ENCODE measurements at regions not wholly inside any gene's neighbourhood (a gene's known extent, or its start where the extent isn't known, plus 50 kb on each side); places are given as distances from the start of the nearest gene placed in this dataset.
"Not testable (repeated sequence)": the region's sequence is repeated elsewhere in the genome, so short reads cannot be mapped to it uniquely, and the experiment has no call there.

GRCh38 chr18:57954935-57955334 is 89.1 kb upstream of the NEDD4L start:
- DNase-seq (ENCODE audit: low spot score) = peak; percentile 13

DNA sequence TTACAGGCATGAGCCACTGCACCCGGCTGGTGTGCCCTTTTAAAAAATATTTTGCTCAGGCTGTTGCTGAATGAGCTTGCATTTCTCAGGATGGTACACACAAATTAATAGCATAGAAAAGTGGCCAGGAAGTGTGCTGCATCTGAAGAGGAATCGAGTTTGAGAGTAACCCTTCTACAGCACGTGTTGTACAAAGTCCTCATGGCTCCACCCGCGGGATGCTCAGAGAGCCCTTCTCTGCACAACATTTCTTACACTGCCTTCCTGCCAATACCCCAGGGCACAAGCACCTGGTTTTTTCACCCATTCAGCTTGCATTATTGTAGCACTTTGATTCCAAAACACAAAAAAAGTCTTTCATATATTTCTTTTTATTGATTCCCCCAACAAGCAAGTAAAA is 90.1 kb upstream of the NEDD4L start:
- DNase-seq (ENCODE audit: low spot score) = no peak

DNA sequence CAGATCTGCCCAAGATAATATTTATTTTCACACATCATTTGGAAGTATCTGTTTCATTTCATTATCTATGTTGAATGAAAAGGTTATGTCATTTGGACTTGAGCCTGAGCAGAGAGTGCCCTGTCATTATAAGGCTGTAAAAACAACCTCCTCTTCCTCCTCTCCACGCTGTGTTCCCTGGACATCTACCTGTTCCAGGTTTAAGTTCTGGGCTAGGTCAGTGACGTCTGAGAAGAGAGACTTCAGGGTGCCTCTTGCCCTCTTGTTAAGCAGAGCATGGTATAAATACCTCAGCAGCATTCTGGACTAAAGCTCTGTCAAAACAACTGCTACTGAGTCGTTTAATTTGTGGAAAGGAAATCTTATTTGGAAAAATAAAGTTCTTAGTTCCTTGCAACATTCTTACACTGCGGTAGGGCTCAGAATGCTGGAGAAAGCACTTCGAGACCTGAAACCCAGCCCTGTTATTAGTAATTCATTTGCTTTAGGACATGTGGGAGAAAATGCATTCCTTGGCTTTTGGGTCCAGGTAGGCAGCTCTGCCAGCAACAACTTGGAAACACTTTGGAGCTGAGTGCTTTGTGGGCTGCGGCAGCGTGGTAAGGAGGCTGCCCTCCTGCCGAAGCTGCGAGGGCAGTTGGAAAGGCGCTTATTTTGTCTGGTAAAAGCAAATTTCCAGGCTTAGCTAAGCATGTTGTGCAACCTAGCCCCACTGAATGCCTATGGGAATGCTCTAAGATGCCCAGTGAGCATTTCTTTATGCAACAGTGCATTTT is 91.8 kb upstream of the NEDD4L start:
- DNase-seq (ENCODE audit: low spot score) = no peak

- no peak for DNase-seq (ENCODE audit: low spot score)
Measured at GRCh38 chr18:57951117-57951796, 92.8 kb upstream of the NEDD4L start.

DNA sequence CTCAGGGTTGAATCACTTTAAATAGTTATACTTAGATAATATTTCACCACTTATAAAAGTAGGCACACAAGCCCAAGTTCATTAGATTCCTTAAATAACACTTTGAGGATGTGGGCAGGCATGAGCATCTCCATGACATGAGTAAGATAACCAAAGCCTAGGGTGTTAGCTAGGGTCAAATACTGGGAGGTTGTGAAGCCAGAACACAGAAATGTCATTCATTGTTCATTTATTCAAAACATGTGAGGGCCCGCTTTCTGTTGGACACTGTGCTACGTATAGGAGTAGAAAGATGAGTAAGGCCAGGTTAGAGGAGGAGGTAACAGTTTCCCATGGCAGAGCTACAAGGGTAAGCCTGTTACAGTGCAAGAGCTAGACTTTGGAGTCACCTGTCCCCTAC is 93.5 kb upstream of the NEDD4L start:
- no peak for DNase-seq (ENCODE audit: low spot score)

DNA sequence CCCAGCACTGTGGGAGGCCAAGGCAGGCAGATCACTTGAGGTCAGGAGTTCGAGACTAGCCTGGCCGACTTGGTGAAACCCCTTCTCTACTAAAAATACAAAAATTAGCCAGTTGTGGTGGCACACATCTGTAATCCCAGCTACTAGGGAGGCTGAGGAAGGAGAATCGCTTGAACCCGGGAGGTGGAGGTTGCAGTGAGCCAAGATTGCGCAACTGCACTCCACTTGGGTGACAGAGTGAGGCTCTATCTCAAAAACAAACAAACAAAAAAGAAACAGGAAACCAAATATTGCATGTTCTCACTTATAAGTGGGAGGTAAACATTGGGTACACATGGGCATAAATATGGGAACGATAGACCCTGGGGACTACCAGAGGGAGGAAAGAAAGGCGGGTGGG is 94.7 kb upstream of the NEDD4L start:
- DNase-seq (ENCODE audit: low spot score) = not testable (repeated sequence)

GRCh38 chr18:57947117-57947516 is 96.9 kb upstream of the NEDD4L start:
- DNase-seq (ENCODE audit: low spot score) = peak; percentile 1

DNA sequence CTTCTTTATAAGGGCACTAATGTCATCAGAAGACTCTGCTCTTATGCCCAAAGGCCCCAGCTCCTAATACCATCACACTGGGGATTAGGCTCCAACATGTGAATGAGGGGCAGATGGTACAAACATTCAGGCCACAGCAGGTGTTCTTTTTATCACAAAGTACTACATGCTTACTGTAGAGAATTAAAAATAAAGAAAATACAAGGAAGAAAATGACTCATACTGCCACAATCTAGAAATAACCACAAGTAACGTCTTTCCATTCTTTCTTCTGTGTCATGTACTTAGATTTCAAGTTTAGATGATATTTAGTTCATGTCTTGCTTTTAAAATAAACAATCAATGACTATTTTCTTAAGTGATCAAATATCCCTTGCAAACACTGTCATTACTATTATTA is 100.3 kb upstream of the NEDD4L start:
- no peak for DNase-seq (ENCODE audit: low spot score)

- DNase-seq (ENCODE audit: low spot score) = no peak
Measured at GRCh38 chr18:57942493-57942892, 101.5 kb upstream of the NEDD4L start.

GRCh38 chr18:57941841-57942489 is 102.1 kb upstream of the NEDD4L start:
- no peak for DNase-seq (ENCODE audit: low spot score)

DNA sequence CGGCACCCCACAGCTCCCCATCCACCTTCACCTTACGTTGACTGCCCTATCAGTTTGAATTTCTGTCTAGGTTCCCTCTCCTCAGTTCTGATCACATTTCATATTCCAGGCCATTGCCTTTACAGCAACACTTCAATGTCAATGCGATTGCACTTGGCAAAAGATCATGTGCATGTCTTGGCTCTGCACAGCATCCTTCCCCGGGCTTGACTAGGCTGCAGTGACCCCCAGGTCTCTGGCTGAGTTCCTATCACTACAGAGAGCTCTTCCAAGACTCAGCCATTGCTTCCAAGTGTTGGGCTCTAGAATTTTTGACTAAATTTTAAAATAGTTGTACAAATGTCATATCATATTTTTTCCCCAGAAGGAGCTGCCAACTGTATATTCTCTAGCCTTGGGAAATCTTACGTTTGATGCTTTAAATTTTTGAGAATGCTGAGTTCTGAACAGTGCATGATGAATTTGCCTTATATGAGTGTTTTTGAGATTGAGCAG is 103.8 kb upstream of the NEDD4L start:
- peak; percentile 15 for DNase-seq (ENCODE audit: low spot score)

- not testable (repeated sequence) for DNase-seq (ENCODE audit: low spot score)
Measured at GRCh38 chr18:57934375-57934774, 109.7 kb upstream of the NEDD4L start.

- no peak for DNase-seq (ENCODE audit: low spot score)
Measured at GRCh38 chr18:57931038-57931437, 113.0 kb upstream of the NEDD4L start.

- DNase-seq (ENCODE audit: low spot score) = no peak
Measured at GRCh38 chr18:57930476-57930875, 113.5 kb upstream of the NEDD4L start.

- no peak for DNase-seq (ENCODE audit: low spot score)
Measured at GRCh38 chr18:57929922-57930321, 114.1 kb upstream of the NEDD4L start.

DNA sequence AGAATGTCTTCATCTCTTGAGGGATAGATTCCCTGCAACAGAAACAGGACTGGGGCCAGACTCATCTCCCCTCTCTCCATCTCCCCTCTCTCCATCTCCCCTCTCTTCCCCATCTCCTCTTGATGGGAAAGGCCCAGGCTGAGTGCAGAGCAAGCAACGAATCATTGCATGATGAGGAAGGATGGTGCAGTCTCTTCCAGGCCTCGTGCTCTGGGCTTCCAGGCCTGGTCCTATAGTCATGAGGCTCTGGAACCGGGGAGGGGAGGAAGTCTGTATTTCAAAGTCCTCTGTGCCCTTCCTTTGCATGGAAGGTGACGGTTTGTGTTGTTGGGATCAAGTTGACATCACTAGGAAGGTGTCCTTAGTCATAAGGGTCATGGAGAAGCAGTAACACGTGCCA is 115.6 kb upstream of the NEDD4L start:
- DNase-seq (ENCODE audit: low spot score) = no peak

DNA sequence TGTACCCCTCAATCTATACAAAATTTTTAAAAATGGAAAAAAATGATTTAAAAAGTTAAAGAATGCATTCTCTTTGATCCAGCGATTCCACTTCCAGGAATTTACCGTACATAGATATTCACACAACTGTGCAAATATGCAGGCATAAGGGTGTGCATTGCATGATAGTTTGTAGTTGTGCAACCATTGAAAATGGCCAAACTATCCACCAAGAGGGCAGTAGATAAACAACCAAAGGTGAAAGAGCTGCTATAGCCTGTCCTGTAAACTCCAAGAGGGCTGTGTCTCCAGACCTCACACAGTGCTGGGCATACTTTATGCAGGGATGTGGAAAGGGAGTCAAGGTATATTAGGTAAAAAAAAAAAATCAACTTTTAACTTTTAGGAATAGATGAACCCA is 116.5 kb upstream of the NEDD4L start:
- DNase-seq (ENCODE audit: low spot score) = no peak

GRCh38 chr18:57925706-57926105 is 118.3 kb upstream of the NEDD4L start:
- no peak for DNase-seq (ENCODE audit: low spot score)

- DNase-seq (ENCODE audit: low spot score) = no peak
Measured at GRCh38 chr18:57923611-57924010, 120.4 kb upstream of the NEDD4L start.

GRCh38 chr18:57922885-57923284 is 119.8 kb upstream of the ATP8B1 start:
- no peak for DNase-seq (ENCODE audit: low spot score)

GRCh38 chr18:57921708-57922107 is 118.6 kb upstream of the ATP8B1 start:
- no peak for DNase-seq (ENCODE audit: low spot score)

GRCh38 chr18:57920036-57920435 is 116.9 kb upstream of the ATP8B1 start:
- no peak for DNase-seq (ENCODE audit: low spot score)

DNA sequence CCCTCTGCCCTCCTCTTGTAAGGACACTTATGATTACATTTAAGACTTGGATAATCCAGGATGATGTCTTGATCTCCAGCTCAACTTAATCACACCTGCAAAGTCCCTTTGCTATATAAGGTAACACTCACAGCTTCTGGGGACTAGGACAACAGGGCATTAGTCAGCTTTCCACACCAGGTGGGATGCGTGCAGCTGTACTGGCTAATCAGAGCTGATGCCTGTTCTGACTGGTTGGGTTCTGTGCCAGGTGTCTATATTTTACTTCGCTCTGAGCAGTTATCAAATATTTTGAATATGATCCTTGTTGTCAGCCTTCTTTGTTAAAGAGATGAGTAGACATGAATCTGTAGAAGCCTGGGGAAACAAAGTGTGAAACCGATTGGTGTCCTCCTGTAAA is 115.5 kb upstream of the ATP8B1 start:
- DNase-seq (ENCODE audit: low spot score) = no peak

All from umbilical cord (tissue), 1 donor.